OCI-LY3 (cell line): ENCODE measurements at regions not wholly inside any gene's neighbourhood (a gene's known extent, or its start where the extent isn't known, plus 50 kb on each side); places are given as distances from the start of the nearest gene placed in this dataset.

Experiments
- CTCF ChIP-seq: fragments of 200-600, 300-600 bp; sonication (generic); IDR thresholded peaks from 2 replicates; pipeline ENCODE4 v1.5.1; 2014; ENCODE audit warnings: antibody characterized with exemption, low read length, low read depth
- EZH2phosphoT487 ChIP-seq: fragments of 200-600 bp; shearing (Covaris generic); IDR thresholded peaks from 2 replicates; pipeline ENCODE4 v1.6.1; 2018; ENCODE audit warnings: antibody characterized with exemption, mixed run types, low read depth

- TF ChIP-seq CTCF = no peak
- no peak for TF ChIP-seq EZH2phosphoT487
Observed at GRCh38 chr5:98432378-98432777, 341.1 kb upstream of the RGMB start.
